GM18502 (cell line): ENCODE measurements at regions not wholly inside any gene's neighbourhood (a gene's known extent, or its start where the extent isn't known, plus 50 kb on each side); places are given as distances from the start of the nearest gene placed in this dataset.

Experiments
- ATAC-seq: cut with Tn5 transposase; IDR thresholded peaks from one replicate; pipeline ENCODE4 v1.9.1; 2021; ENCODE audit warnings: mild to moderate bottlenecking; ENCODE audit not compliant: unreplicated experiment, poor library complexity

GRCh38 chr21:36554411-36555157, 74.7 kb upstream of the CLDN14 start:
- ATAC-seq: no peak

- no peak for ATAC-seq
These were observed 75.4 kb upstream of the CLDN14 start for GRCh38 chr21:36555199-36555800.

- no peak for ATAC-seq
These were observed 77.4 kb upstream of the CLDN14 start for GRCh38 chr21:36557316-36557715.

- no peak for ATAC-seq
These were observed 81.1 kb upstream of the CLDN14 start for GRCh38 chr21:36560933-36561575.

- no peak for ATAC-seq
These were observed 83.5 kb upstream of the CLDN14 start for GRCh38 chr21:36563341-36563926.

- no peak for ATAC-seq
These were observed 84.7 kb upstream of the CLDN14 start for GRCh38 chr21:36564647-36565046.

- ATAC-seq: no peak
These were observed 85.6 kb upstream of the CLDN14 start for GRCh38 chr21:36565540-36565939.

- no peak for ATAC-seq
These were observed 86.7 kb upstream of the CLDN14 start for GRCh38 chr21:36566644-36567043.

- no peak for ATAC-seq
These were observed 87.4 kb upstream of the CLDN14 start for GRCh38 chr21:36567216-36567885.

GRCh38 chr21:36569511-36569910, 89.6 kb upstream of the CLDN14 start:
- no peak for ATAC-seq

- ATAC-seq: no peak
These were observed 91.6 kb upstream of the CLDN14 start for GRCh38 chr21:36571556-36571955.

GRCh38 chr21:36572039-36572438, 92.1 kb upstream of the CLDN14 start:
- no peak for ATAC-seq

- ATAC-seq: no peak
These were observed 95.4 kb upstream of the CLDN14 start for GRCh38 chr21:36575306-36575705.

- ATAC-seq: no peak
These were observed 96.5 kb upstream of the CLDN14 start for GRCh38 chr21:36576441-36576840.

- no peak for ATAC-seq
These were observed 100.0 kb upstream of the CLDN14 start for GRCh38 chr21:36579898-36580297.

GRCh38 chr21:36582271-36582670, 102.3 kb upstream of the CLDN14 start:
- no peak for ATAC-seq

GRCh38 chr21:36583591-36583990, 103.7 kb upstream of the CLDN14 start:
- ATAC-seq: no peak

GRCh38 chr21:36584980-36585940, 105.3 kb upstream of the CLDN14 start:
- no peak for ATAC-seq

GRCh38 chr21:36587388-36587787, 107.5 kb upstream of the CLDN14 start:
- ATAC-seq: no peak
